Activated CD4-positive, alpha-beta T cell treated with anti-CD3 and anti-CD28 coated beads, Interleukin-2, amount 10 ng/mL, durations not matched to agents 24 days and 14 days (primary cell): ENCODE measurements at regions not wholly inside any gene's neighbourhood (a gene's known extent, or its start where the extent isn't known, plus 50 kb on each side); places are given as distances from the start of the nearest gene placed in this dataset.

Experiments
- DNase-seq: peaks from one replicate; pipeline ENCODE4 v3.0.0; 2022
- H3K27ac Mint-ChIP-seq: one replicate; pipeline ENCODE4 v1.8.0; 2022; ENCODE audit warnings: mild to moderate bottlenecking, mixed read lengths
- H3K27me3 Mint-ChIP-seq: one replicate; pipeline ENCODE4 v1.8.0; 2022; ENCODE audit warnings: mixed read lengths
- H3K36me3 Mint-ChIP-seq: one replicate; pipeline ENCODE4 v1.8.0; 2022; ENCODE audit warnings: low read depth, mild to moderate bottlenecking, mixed read lengths
- H3K4me1 Mint-ChIP-seq: one replicate; pipeline ENCODE4 v1.8.0; 2021; ENCODE audit warnings: mixed read lengths
- H3K4me3 Mint-ChIP-seq: one replicate; pipeline ENCODE4 v1.8.0; 2022; ENCODE audit warnings: mild to moderate bottlenecking, moderate library complexity, mixed read lengths
- H3K9me3 Mint-ChIP-seq: one replicate; pipeline ENCODE4 v1.8.0; 2021; ENCODE audit warnings: mixed read lengths
- intact Hi-C: fragments of 100-400 bp; cut with micrococcal nuclease; formaldehyde crosslinking; loops from one replicate; pipeline ENCODE4 v1.15.1; 2023

- no peak overlapping the region for H3K4me3 Mint-ChIP-seq
- intact Hi-C loops = no loop called here
- H3K4me1 Mint-ChIP-seq = no peaks in the 10 kb centered on the region
- no peaks in the 10 kb centered on the region for H3K9me3 Mint-ChIP-seq
- no peaks in the 10 kb centered on the region for H3K36me3 Mint-ChIP-seq
- no peaks in the 10 kb centered on the region for H3K27me3 Mint-ChIP-seq
- H3K27ac Mint-ChIP-seq = no peak overlapping the region
- DNase-seq = no peak
Measured at GRCh38 chr9:82673201-82673600, 389.7 kb downstream of the RASEF start.

GRCh38 chr9:82673919-82674318, 389.0 kb downstream of the RASEF start:
- intact Hi-C loops = no loop called here
- H3K27ac Mint-ChIP-seq = no peak overlapping the region
- no peaks in the 10 kb centered on the region for H3K27me3 Mint-ChIP-seq
- DNase-seq = no peak
- H3K4me1 Mint-ChIP-seq = no peaks in the 10 kb centered on the region
- H3K4me3 Mint-ChIP-seq = no peak overlapping the region
- H3K9me3 Mint-ChIP-seq = no peaks in the 10 kb centered on the region
- no peaks in the 10 kb centered on the region for H3K36me3 Mint-ChIP-seq

GRCh38 chr9:82675102-82675501, 387.8 kb downstream of the RASEF start:
- Mint-ChIP-seq H3K27me3 (no peaks in the 10 kb centered on the region), H3K27ac (no peak overlapping the region), H3K4me1 (no peaks in the 10 kb centered on the region), H3K4me3 (no peak overlapping the region), H3K36me3 (no peaks in the 10 kb centered on the region), H3K9me3 (no peaks in the 10 kb centered on the region)
- intact Hi-C loops = no loop called here
- DNase-seq = no peak

GRCh38 chr9:82675605-82676004, 387.3 kb downstream of the RASEF start:
- Mint-ChIP-seq H3K4me3 (no peak overlapping the region), H3K9me3 (no peaks in the 10 kb centered on the region), H3K4me1 (no peaks in the 10 kb centered on the region), H3K36me3 (no peaks in the 10 kb centered on the region), H3K27ac (no peak overlapping the region), H3K27me3 (no peaks in the 10 kb centered on the region)
- DNase-seq = no peak
- intact Hi-C loops = no loop called here

- intact Hi-C loops = no loop called here
- Mint-ChIP-seq H3K4me3 (no peak overlapping the region), H3K36me3 (no peaks in the 10 kb centered on the region), H3K4me1 (no peaks in the 10 kb centered on the region), H3K9me3 (no peaks in the 10 kb centered on the region), H3K27ac (no peak overlapping the region), H3K27me3 (no peaks in the 10 kb centered on the region)
- DNase-seq = no peak
Measured at GRCh38 chr9:82677086-82677485, 385.9 kb downstream of the RASEF start.

- Mint-ChIP-seq H3K36me3 (no peaks in the 10 kb centered on the region), H3K4me3 (no peak overlapping the region), H3K27ac (no peak overlapping the region), H3K27me3 (no peaks in the 10 kb centered on the region), H3K4me1 (no peaks in the 10 kb centered on the region), H3K9me3 (no peaks in the 10 kb centered on the region)
- no peak for DNase-seq
- intact Hi-C loops = no loop called here
Measured at GRCh38 chr9:82679472-82679871, 383.5 kb downstream of the RASEF start.

GRCh38 chr9:82680179-82680935, 382.6 kb downstream of the RASEF start:
- H3K9me3 Mint-ChIP-seq = no peaks in the 10 kb centered on the region
- intact Hi-C loops = no loop called here
- no peaks in the 10 kb centered on the region for H3K36me3 Mint-ChIP-seq
- H3K4me3 Mint-ChIP-seq = no peak overlapping the region
- DNase-seq = no peak
- H3K27ac Mint-ChIP-seq = no peak overlapping the region
- H3K27me3 Mint-ChIP-seq = no peaks in the 10 kb centered on the region
- H3K4me1 Mint-ChIP-seq = no peaks in the 10 kb centered on the region

GRCh38 chr9:82681809-82682208, 381.1 kb downstream of the RASEF start:
- intact Hi-C loops = no loop called here
- DNase-seq = no peak
- no peaks in the 10 kb centered on the region for H3K9me3 Mint-ChIP-seq
- H3K4me3 Mint-ChIP-seq = no peak overlapping the region
- H3K36me3 Mint-ChIP-seq = no peaks in the 10 kb centered on the region
- H3K27me3 Mint-ChIP-seq = no peaks in the 10 kb centered on the region
- H3K27ac Mint-ChIP-seq = no peak overlapping the region
- H3K4me1 Mint-ChIP-seq = no peaks in the 10 kb centered on the region

- Mint-ChIP-seq H3K4me1 (no peaks in the 10 kb centered on the region), H3K36me3 (no peaks in the 10 kb centered on the region)
- no peak for DNase-seq
Measured at GRCh38 chr9:82682431-82682830, 380.5 kb downstream of the RASEF start.

GRCh38 chr9:82695704-82696103, 367.2 kb downstream of the RASEF start:
- no peaks in the 10 kb centered on the region for H3K4me1 Mint-ChIP-seq
- intact Hi-C loops = no loop called here
- no peak for DNase-seq
- no peak overlapping the region for H3K27ac Mint-ChIP-seq
- H3K9me3 Mint-ChIP-seq = peaks cover 3% of the 10 kb centered on the region
- H3K4me3 Mint-ChIP-seq = no peak overlapping the region
- H3K36me3 Mint-ChIP-seq = no peaks in the 10 kb centered on the region
- H3K27me3 Mint-ChIP-seq = no peaks in the 10 kb centered on the region

More at GRCh38 chr9:82682431-82682830, 380.5 kb downstream of the RASEF start:
- Mint-ChIP-seq H3K9me3 (no peaks in the 10 kb centered on the region), H3K27ac (no peak overlapping the region), H3K4me3 (no peak overlapping the region), H3K27me3 (no peaks in the 10 kb centered on the region)
- intact Hi-C loops = no loop called here

- Mint-ChIP-seq H3K36me3 (no peaks in the 10 kb centered on the region), H3K27me3 (no peaks in the 10 kb centered on the region), H3K4me3 (no peak overlapping the region), H3K4me1 (no peaks in the 10 kb centered on the region), H3K27ac (no peak overlapping the region), H3K9me3 (peaks cover 18% of the 10 kb centered on the region)
- DNase-seq = no peak
- intact Hi-C loops = no loop called here
Measured at GRCh38 chr9:82706786-82707185, 356.2 kb downstream of the RASEF start.

GRCh38 chr9:82716821-82717220, 346.1 kb downstream of the RASEF start:
- no peaks in the 10 kb centered on the region for H3K36me3 Mint-ChIP-seq
- H3K4me3 Mint-ChIP-seq = no peak overlapping the region
- H3K27ac Mint-ChIP-seq = no peak overlapping the region
- intact Hi-C loops = no loop called here
- no peaks in the 10 kb centered on the region for H3K4me1 Mint-ChIP-seq
- no peaks in the 10 kb centered on the region for H3K9me3 Mint-ChIP-seq
- DNase-seq = no peak
- H3K27me3 Mint-ChIP-seq = no peaks in the 10 kb centered on the region

- Mint-ChIP-seq H3K4me3 (no peak overlapping the region), H3K27me3 (no peaks in the 10 kb centered on the region), H3K4me1 (no peaks in the 10 kb centered on the region), H3K27ac (no peak overlapping the region), H3K9me3 (no peaks in the 10 kb centered on the region), H3K36me3 (no peaks in the 10 kb centered on the region)
- no peak for DNase-seq
- intact Hi-C loops = no loop called here
Measured at GRCh38 chr9:82720515-82720914, 342.4 kb downstream of the RASEF start.

GRCh38 chr9:82721593-82721992, 341.3 kb downstream of the RASEF start:
- Mint-ChIP-seq H3K27me3 (no peaks in the 10 kb centered on the region), H3K4me3 (no peak overlapping the region), H3K4me1 (no peaks in the 10 kb centered on the region), H3K27ac (no peak overlapping the region), H3K9me3 (no peaks in the 10 kb centered on the region), H3K36me3 (no peaks in the 10 kb centered on the region)
- DNase-seq = no peak
- intact Hi-C loops = no loop called here

- no peaks in the 10 kb centered on the region for H3K27me3 Mint-ChIP-seq
- no peak overlapping the region for H3K4me3 Mint-ChIP-seq
- H3K27ac Mint-ChIP-seq = no peak overlapping the region
- no peak for DNase-seq
- H3K9me3 Mint-ChIP-seq = no peaks in the 10 kb centered on the region
- H3K4me1 Mint-ChIP-seq = no peaks in the 10 kb centered on the region
- intact Hi-C loops = no loop called here
- no peaks in the 10 kb centered on the region for H3K36me3 Mint-ChIP-seq
Measured at GRCh38 chr9:82722051-82722450, 340.9 kb downstream of the RASEF start.
